ENCODE measurements at regions not wholly inside any gene's neighbourhood (a gene's known extent, or its start where the extent isn't known, plus 50 kb on each side); places are given as distances from the start of the nearest gene placed in this dataset.

GRCh38 chr12:67043771-67044170, 225.4 kb upstream of the CAND1 start:
- H2BK15ac ChIP-seq (ENCODE audit: low read depth, low read length), result no peak overlapping the region
- Mint-ChIP-seq H3K9me3 (no peaks in the 10 kb centered on the region), H3K27me3 (ENCODE audit: low read depth) (no peaks in the 10 kb centered on the region), H3K27ac (no peak overlapping the region; a peak in 1 of 7 replicates), H3K4me3 (no peak overlapping the region), H3K4me1 (peaks cover 22 to 30% of the 10 kb centered on the region in 2 experiments), H3K36me3 (ENCODE audit: insufficient read depth in 1 of 3, low read depth in 3 of 3) (no peaks in the 10 kb centered on the region)
- H3T11ph ChIP-seq (ENCODE audit: low read length), result no peak overlapping the region
- no peak overlapping the region for H4K5ac ChIP-seq (ENCODE audit: insufficient read length, low read depth, low read length)
- H3K4ac ChIP-seq (ENCODE audit: low read depth, low read length), result no peak overlapping the region
- H2BK5ac ChIP-seq (ENCODE audit: insufficient read length, low read length), result no peak overlapping the region
- TF ChIP-seq CTCF (conservative IDR thresholded peaks at IDR 0.05), result no peak
- no peak overlapping the region for H4K91ac ChIP-seq (ENCODE audit: insufficient read length, low read depth, low read length)
- H3K4me2 ChIP-seq (ENCODE audit: insufficient read depth, insufficient read length, low read length), result no peak overlapping the region
- H4K20me1 ChIP-seq (ENCODE audit: control insufficient read depth, insufficient read depth, insufficient read length), result no peaks in the 10 kb centered on the region
- no peak overlapping the region for H3K18ac ChIP-seq (ENCODE audit: insufficient read length, low read depth, low read length)
- H2BK12ac ChIP-seq (ENCODE audit: insufficient read length, low read depth, low read length), result no peak overlapping the region
- peaks cover 3% of the 10 kb centered on the region; the same call in 1 of the 2 replicates for H3K4me1 ChIP-seq (ENCODE audit: insufficient read depth, low read length)
- no peak overlapping the region for H2BK120ac ChIP-seq (ENCODE audit: low read depth, low read length, poor library complexity, severe bottlenecking)
- no peak for DNase-seq
- WGBS (ENCODE audit: extremely low coverage, insufficient read length, low lambda C conversion rate), result no CpG with 5 or more reads among the region's 1 CpG
- no peak overlapping the region for H3K14ac ChIP-seq (ENCODE audit: insufficient read depth, low read length)
- H3K23me2 ChIP-seq (ENCODE audit: insufficient read length, low read depth, low read length, poor library complexity, severe bottlenecking), result no peaks in the 10 kb centered on the region
- peaks cover 2% of the 10 kb centered on the region; the same call in 1 of the 2 replicates for H3K79me2 ChIP-seq (ENCODE audit: insufficient read depth, low read length)
- H3K79me1 ChIP-seq (ENCODE audit: insufficient read depth, low read depth, low read length, poor library complexity, severe bottlenecking), result no peaks in the 10 kb centered on the region
- H3K27ac ChIP-seq (ENCODE audit: insufficient read length, low read depth, low read length), result no peak overlapping the region
- H2BK20ac ChIP-seq (ENCODE audit: low read depth, low read length, poor library complexity, severe bottlenecking), result no peak overlapping the region
- no peak overlapping the region for H2AFZ ChIP-seq (ENCODE audit: low read length)
- H3K9ac ChIP-seq (ENCODE audit: extremely low read depth, insufficient read length, low read length), result no peak overlapping the region
- no peaks in the 10 kb centered on the region for H3K9me3 ChIP-seq (ENCODE audit: control insufficient read depth, low read depth, low read length)
- H3K27me3 ChIP-seq (ENCODE audit: insufficient read depth, low read length), result no peaks in the 10 kb centered on the region
- no peak overlapping the region for H3K23ac ChIP-seq (ENCODE audit: insufficient read length, low read depth, low read length)
- no peak overlapping the region for H4K8ac ChIP-seq (replicated peaks; ENCODE audit: insufficient read length, low read depth, low read length)
- H2AK5ac ChIP-seq (ENCODE audit: insufficient read length, low read length), result no peak overlapping the region
- H3K56ac ChIP-seq (ENCODE audit: insufficient read length, low read depth, low read length), result no peak overlapping the region
